Gastrocnemius medialis (tissue), 4 donors: ENCODE measurements at regions not wholly inside any gene's neighbourhood (a gene's known extent, or its start where the extent isn't known, plus 50 kb on each side); places are given as distances from the start of the nearest gene placed in this dataset.

ENCODE experiments used
- ATAC-seq, 2 donors: fragments of 150-250 bp; one replicate each; pipeline ENCODE4 v1.9.1; 2016
- DNase-seq, 2 donors: peaks; one replicate each; pipeline ENCODE4 v3.0.0-alpha.2; 2019
- H3K27ac ChIP-seq, 4 donors: fragments of 200-600 bp; sonication (generic); 1 replicate in 1 of 4; 2 replicates in 3 of 4; pipeline ENCODE4 v1.5.1; 2016 to 2018; ENCODE audit warnings: mild to moderate bottlenecking in 2 of 4, moderate library complexity in 1 of 4
- H3K27me3 ChIP-seq, 3 donors: fragments of 200-600 bp; sonication (generic) in 2 of 3; 1 replicate in 1 of 3; 2 replicates in 2 of 3; pipeline versions ENCODE4 v1.5.1 to v1.6.0; 2016 to 2019; ENCODE audit warnings: mild to moderate bottlenecking in 1 of 3, moderate library complexity in 1 of 3
- H3K36me3 ChIP-seq, 2 donors: fragments of 200-600 bp; sonication (generic) in 1 of 2; one replicate each; pipeline ENCODE4 v1.5.1; 2017 to 2018
- H3K4me1 ChIP-seq, 2 donors: fragments of 200-600 bp; sonication (generic) in 1 of 2; one replicate each; pipeline ENCODE4 v1.5.1; 2016 to 2017; ENCODE audit warnings: mild to moderate bottlenecking in 2 of 2
- H3K4me3 ChIP-seq, 4 donors: fragments of 200-600 bp; sonication (generic) in 3 of 4; 1 replicate in 1 of 4; 2 replicates in 3 of 4; pipeline ENCODE4 v1.5.1; 2016 to 2019; ENCODE audit warnings: mild to moderate bottlenecking in 2 of 4
- H3K9me3 ChIP-seq, 3 donors: fragments of 200-600 bp; sonication (generic) in 2 of 3; 1 replicate in 1 of 3; 2 replicates in 2 of 3; pipeline ENCODE4 v1.5.1; 2016 to 2019
- CTCF ChIP-seq, 5 experiments: fragments of 450-650 bp in 3 of 5; fragments of 200-600 bp in 2 of 5; sonication (generic) in 2 of 5; IDR thresholded peaks in 4 of 5; conservative IDR thresholded peaks in 1 of 5; 1 replicate in 4 of 5; 2 replicates in 1 of 5; pipeline ENCODE4 v1.5.1; 2016 to 2019; ENCODE audit warnings: antibody characterized with exemption in 5 of 5, mild to moderate bottlenecking in 3 of 5, moderate library complexity in 3 of 5
- POLR2A ChIP-seq, 2 donors: fragments of 450-650 bp; IDR thresholded peaks; one replicate each; pipeline ENCODE4 v1.6.1; 2017; ENCODE audit warnings: antibody characterized with exemption in 2 of 2, mild to moderate bottlenecking in 2 of 2, moderate library complexity in 2 of 2
- in situ Hi-C, 4 donors: fragments of 200-750 bp; cut with MboI; loops; one replicate each; pipeline versions ENCODE4 v1.15.0 to v1.8.0; 2017; ENCODE audit warnings: low sequenced_read_pairs in 4 of 4
- intact Hi-C: fragments of 100-400 bp; cut with DNase I; formaldehyde crosslinking; loops from one replicate; pipeline ENCODE4 v1.15.1; 2023; ENCODE audit warnings: low total_unique reads

- no peak overlapping the region for H3K27ac ChIP-seq
- H3K36me3 ChIP-seq, result no peaks in the 10 kb centered on the region
- no peak for DNase-seq
- ATAC-seq, result no peak
- H3K9me3 ChIP-seq, result no peaks in the 10 kb centered on the region
- intact Hi-C loops (no loop called here), in situ Hi-C loops (loop anchor here in 1 of 4 donors (25.0 kb wide), 1 partner anchor 512 kb away; no protein-coding TSS in a partner anchor)
- H3K27me3 ChIP-seq, result peaks cover 2 to 7% (median 5%) of the 10 kb centered on the region in 3 donors
- TF ChIP-seq CTCF (IDR thresholded peaks at IDR 0.05 in 4 of 5, conservative IDR thresholded peaks at IDR 0.05 in 1 of 5), result no peak
- no peak for TF ChIP-seq POLR2A (IDR thresholded peaks at IDR 0.05)
- no peaks in the 10 kb centered on the region for H3K4me1 ChIP-seq
- H3K4me3 ChIP-seq, result no peak overlapping the region
Measured at GRCh38 chr6:168874637-168875036, 379.0 kb downstream of the THBS2 start.

GRCh38 chr6:168873278-168874190 is 380.1 kb downstream of the THBS2 start:
- H3K4me1 ChIP-seq, result no peaks in the 10 kb centered on the region
- H3K9me3 ChIP-seq, result no peaks in the 10 kb centered on the region
- H3K27ac ChIP-seq, result no peak overlapping the region
- ATAC-seq (no peak), DNase-seq (no peak)
- intact Hi-C loops (no loop called here), in situ Hi-C loops (no loop called here)
- no peak for TF ChIP-seq CTCF (IDR thresholded peaks at IDR 0.05 in 4 of 5, conservative IDR thresholded peaks at IDR 0.05 in 1 of 5)
- no peak for TF ChIP-seq POLR2A (IDR thresholded peaks at IDR 0.05)
- H3K36me3 ChIP-seq, result no peaks in the 10 kb centered on the region
- H3K27me3 ChIP-seq, result peaks cover 0 to 7% (median 2%) of the 10 kb centered on the region in 3 donors
- H3K4me3 ChIP-seq, result no peak overlapping the region

- H3K9me3 ChIP-seq, result no peaks in the 10 kb centered on the region
- no peak for ATAC-seq
- intact Hi-C loops, result no loop called here
Measured at GRCh38 chr6:168871642-168872315, 381.9 kb downstream of the THBS2 start.

GRCh38 chr6:168870982-168871381 is 382.7 kb downstream of the THBS2 start:
- H3K27me3 ChIP-seq, result peaks cover 0 to 7% (median 2%) of the 10 kb centered on the region in 3 donors
- intact Hi-C loops, result no loop called here

More at GRCh38 chr6:168871642-168872315, 381.9 kb downstream of the THBS2 start:
- H3K27me3 ChIP-seq, result peaks cover 0 to 7% (median 2%) of the 10 kb centered on the region in 3 donors
- H3K36me3 ChIP-seq, result no peaks in the 10 kb centered on the region
- DNase-seq, result no peak
- no peak overlapping the region for H3K4me3 ChIP-seq
- in situ Hi-C loops, result no loop called here
- no peaks in the 10 kb centered on the region for H3K4me1 ChIP-seq
- TF ChIP-seq POLR2A (IDR thresholded peaks at IDR 0.05) (no peak), CTCF (IDR thresholded peaks at IDR 0.05 in 4 of 5, conservative IDR thresholded peaks at IDR 0.05 in 1 of 5) (no peak)
- no peak overlapping the region for H3K27ac ChIP-seq

More at GRCh38 chr6:168870982-168871381, 382.7 kb downstream of the THBS2 start:
- DNase-seq (no peak), ATAC-seq (no peak)
- no peaks in the 10 kb centered on the region for H3K9me3 ChIP-seq
- H3K4me3 ChIP-seq, result no peak overlapping the region
- H3K27ac ChIP-seq, result no peak overlapping the region
- TF ChIP-seq POLR2A (IDR thresholded peaks at IDR 0.05), result no peak
- no peak for TF ChIP-seq CTCF (IDR thresholded peaks at IDR 0.05 in 4 of 5, conservative IDR thresholded peaks at IDR 0.05 in 1 of 5)
- in situ Hi-C loops, result no loop called here
- no peaks in the 10 kb centered on the region for H3K36me3 ChIP-seq
- peaks cover 0 to under 1% of the 10 kb centered on the region in 2 donors for H3K4me1 ChIP-seq
